Muscle of back (tissue), 3 donors: ENCODE measurements at regions not wholly inside any gene's neighbourhood (a gene's known extent, or its start where the extent isn't known, plus 50 kb on each side); places are given as distances from the start of the nearest gene placed in this dataset.

Source experiments
- DNase-seq, 3 donors: peaks; one replicate each; pipeline versions ENCODE4 v3.0.0 to v3.0.0-alpha.2; 2013

DNA sequence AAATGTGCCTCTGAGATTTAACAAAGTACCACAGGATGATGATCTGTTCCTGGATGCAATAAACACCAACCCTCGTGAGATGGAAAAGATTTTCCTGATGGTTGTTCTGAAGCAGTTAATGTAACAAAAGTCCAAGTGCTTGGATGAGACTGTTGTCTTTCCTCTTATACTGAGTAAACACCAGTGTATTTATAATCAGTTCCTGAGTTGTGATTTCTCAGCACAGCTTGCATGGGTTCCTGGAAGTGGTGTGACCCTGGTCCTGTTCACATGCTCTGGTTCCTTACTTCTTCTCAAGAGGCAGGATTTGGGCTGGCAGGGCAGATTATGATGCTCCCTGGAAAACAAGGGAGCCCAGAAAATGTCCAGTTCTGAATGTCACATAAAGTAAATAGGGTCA lies 208.2 kb upstream of the USP24 start:
- no peak for DNase-seq

DNA sequence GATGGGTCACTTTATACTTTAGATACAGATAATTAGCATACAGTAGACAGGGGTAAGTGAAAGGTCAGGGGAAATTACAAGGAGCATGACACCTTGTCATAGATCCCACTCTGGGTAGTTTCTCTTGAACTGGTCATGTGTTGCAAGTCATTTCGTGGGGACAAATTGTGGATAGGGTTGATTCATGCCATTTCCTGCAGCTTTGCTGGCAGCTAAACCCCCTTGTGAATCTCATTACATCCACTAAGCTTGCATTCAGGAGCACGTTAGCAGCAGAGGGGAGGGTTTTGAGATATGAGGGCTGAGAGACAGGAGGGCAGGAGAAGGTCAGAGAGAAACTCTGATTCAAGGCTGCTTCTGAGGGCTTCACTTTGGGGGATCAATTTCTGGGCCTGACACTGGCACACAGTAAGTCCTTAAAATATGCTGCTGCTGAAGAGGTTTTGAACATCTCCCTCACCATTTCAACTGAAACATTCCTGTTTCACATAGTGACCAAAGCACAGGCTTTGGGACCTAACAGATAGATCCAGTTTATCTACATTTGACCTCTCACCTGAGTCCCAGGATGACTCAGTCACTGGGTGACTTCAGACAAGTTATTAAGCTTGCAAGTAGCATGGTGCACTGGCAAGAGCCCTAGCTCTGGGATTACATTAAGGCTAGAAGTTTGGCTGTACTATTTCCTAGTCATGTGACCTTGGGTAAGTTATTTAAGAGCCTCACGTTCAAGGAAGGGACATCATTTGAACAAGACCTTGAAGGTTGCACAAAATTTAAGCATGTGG lies 206.0 kb upstream of the USP24 start:
- DNase-seq: no peak

DNA sequence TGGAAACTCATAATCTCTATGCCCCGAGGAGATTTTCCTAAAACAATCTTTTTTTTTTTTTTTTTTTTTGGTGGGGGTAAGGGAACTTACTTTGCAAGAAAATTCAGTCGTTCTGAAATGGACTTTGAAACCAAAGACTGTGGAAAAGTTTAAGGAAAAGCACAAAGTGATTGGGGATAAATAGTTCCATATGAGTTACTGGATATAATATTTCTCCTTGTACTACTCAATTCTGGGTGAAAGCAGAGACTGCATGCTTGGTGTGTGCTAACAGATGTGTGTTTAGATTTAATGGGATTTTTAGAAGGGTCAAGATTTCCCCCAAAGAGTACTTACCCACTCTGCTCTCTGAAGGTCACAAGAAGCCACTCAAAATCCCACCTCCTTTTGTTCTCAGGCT lies 204.9 kb upstream of the USP24 start:
- peak in 1 of 3 donors; percentile 49 for DNase-seq

DNA sequence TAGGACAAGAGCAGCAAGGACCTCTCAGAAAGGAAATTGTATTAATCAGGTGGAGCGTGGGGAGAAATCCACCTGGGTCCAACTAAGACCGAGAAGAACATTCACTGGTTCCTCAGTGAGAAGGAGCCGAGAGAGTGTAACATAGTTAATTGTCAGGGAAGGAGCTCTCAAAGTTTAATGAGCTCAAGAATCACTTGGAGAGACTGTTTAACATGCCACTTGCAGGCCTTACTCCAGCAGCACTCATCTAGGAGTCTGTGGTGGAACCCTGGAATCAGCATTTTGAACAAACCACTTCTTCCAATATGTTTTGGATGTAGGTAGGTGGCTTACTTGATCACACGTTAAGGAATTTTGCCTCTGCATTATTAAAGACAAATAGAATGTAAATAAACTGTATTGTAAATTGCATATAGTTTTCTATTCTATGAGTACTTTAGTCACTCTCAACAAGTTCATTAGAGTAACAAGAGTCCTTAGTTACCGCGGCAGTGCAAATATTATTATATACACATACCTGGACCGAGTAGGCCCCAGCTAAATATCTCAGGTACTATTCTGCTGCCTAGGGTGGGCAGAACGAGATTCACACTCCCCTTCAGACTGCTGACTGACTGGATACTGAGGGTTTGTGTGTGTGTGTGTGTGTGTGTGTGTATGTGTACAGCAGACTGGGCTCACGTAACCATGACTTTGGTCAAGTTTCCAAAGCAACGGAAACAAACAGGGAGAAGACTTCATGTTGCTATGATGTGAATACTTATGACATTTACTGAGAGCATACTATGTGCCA lies 203.2 kb upstream of the USP24 start:
- no peak for DNase-seq

GRCh38 chr1:55416164-55416842 lies 201.1 kb upstream of the USP24 start:
- DNase-seq: no peak

DNA sequence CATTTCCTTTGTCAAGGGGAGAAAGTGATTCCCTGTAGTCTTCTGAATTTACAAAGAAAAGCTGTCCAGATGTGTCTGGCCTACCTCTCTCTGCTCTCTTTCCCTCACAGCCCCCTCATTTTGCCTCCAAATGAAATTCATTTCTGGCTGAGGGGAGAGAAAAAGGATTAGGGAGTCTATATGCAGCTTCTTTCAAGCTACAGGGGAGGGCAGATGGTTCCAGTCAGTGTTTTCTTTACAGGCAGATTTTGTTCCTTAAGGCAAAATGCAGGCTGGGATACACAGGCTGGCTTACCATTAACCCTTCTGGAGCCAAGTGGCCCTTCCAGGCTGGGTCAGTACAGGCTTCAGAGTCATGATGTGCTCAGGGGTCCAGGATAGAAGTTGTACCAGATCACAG lies 198.1 kb upstream of the USP24 start:
- peak in 1 of 3 donors; percentile 53 for DNase-seq

GRCh38 chr1:55412060-55412459 lies 196.9 kb upstream of the USP24 start:
- DNase-seq: no peak

GRCh38 chr1:55402671-55403464 lies 187.7 kb upstream of the USP24 start:
- no peak for DNase-seq

- DNase-seq: peak in 2 of 3 donors; percentile 47 to 51
Observed at GRCh38 chr1:55402142-55402541, 187.0 kb upstream of the USP24 start.

DNA sequence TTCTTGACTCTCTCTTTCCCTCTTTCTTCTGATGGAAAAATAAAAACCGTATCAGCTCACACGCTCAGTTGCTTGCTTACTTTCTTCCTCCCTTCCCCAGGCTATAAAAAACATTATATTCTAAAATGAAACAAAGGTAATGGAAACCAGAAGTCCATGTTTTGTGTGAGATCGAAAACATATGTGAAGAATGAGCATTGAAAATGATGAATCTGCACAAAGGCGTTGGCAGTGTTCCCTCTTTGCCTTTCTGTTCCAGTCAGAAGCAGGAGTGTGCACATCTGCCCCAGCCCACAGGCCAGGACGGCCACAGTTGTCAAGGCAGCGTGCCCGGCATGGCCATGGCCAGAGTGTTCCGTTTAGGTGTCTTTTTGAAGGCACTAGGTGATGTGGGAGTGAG lies 185.3 kb upstream of the USP24 start:
- peak; percentile 78 to 95 (median 87) for DNase-seq

DNA sequence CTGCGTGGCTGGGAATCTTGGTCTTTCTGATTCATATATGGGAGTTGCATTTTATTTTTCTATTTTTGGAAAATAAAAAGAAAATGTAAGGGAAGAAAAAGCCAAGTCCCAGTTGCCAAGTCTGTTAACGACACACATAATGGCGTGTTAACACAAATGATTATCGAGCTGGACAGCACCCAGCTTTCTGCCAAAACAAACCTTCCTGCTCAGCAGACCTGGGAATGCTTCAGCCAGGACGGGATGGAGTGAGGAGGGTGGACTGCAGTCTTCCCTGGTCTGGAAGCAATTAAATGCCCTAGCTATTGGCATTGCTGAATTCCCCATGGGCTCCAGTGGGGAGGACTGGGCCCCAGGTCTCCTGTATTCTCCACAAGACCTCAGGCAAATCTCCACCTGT lies 184.2 kb upstream of the USP24 start:
- DNase-seq: peak in 1 of 3 donors; percentile 60

- no peak for DNase-seq
Observed at GRCh38 chr1:55396381-55396891, 181.3 kb upstream of the USP24 start.

DNA sequence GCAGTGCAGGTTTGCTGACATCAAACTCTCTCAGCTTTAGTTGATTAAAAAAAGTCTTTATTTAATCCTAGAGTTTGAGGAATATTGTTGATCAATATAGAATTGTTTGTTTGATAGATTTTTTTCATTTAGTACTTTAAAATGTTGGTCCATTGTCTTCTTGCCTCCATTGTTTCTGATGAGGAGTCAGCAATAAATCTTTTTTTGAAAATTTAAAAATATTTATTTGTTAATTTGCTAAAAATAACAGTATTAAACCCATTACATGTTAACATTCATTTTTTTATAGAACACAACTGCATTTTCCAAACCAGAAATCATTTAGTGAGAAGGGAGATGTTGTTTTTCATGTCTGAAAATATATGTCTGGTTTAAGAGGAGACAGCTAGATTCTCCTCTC lies 173.8 kb upstream of the USP24 start:
- no peak for DNase-seq

- DNase-seq: no peak
Observed at GRCh38 chr1:55387145-55387544, 172.0 kb upstream of the USP24 start.

DNA sequence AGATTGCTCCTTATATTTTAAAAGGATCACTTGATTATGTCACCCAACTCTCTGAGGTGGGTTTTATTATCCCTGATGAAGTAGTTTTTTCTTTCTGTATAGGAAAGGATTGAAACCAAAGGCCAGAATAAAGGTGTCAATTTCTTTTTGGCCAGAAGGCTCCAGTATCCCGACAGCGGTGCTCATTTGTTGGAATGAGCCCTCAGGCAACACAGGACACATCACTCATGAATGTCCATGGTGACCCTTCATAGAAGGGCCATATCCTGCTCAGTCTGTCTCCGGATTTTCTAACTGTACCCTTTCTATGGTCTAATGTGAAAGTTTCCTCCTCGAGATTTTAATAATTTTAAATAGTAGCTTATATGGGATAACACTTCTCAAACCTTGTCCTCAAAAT lies 171.3 kb upstream of the USP24 start:
- DNase-seq: no peak

- no peak for DNase-seq
Observed at GRCh38 chr1:55385402-55386018, 170.3 kb upstream of the USP24 start.

GRCh38 chr1:55384637-55385036 lies 169.5 kb upstream of the USP24 start:
- no peak for DNase-seq

GRCh38 chr1:55382806-55383305 lies 167.7 kb upstream of the USP24 start:
- peak in 1 of 3 donors; percentile 65 for DNase-seq

DNA sequence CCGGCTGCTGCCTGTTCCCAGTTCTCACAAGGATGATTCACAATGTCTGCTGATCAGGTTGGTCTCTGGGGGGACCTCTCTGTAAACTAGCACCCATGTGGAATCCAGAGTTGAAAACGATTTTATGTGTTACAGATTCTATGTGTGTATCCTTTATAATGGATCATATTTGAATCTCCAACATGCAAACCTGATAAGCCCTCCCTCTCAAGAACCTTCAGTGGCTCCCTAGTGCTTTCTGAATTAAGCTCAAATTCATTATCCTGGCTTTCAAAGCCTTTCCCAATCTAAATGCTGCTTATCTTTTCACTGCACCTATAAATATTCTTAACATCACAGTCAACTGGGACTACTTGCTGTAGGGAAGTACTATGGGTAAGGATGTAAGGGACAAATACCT lies 166.8 kb upstream of the USP24 start:
- peak in 1 of 3 donors; percentile 16 for DNase-seq

- no peak for DNase-seq
Observed at GRCh38 chr1:55381491-55381890, 166.3 kb upstream of the USP24 start.
